ENCODE measurements at regions not wholly inside any gene's neighbourhood (a gene's known extent, or its start where the extent isn't known, plus 50 kb on each side); places are given as distances from the start of the nearest gene placed in this dataset.

GRCh38 chr18:40032076-40032475 is 1923.0 kb upstream of the PIK3C3 start:
- in situ Hi-C loops (cut with HindIII; ENCODE audit: low sequenced_read_pairs): no loop called here
- DNase-seq (ENCODE audit: low spot score): no peak

GRCh38 chr18:40031435-40031834 is 1923.6 kb upstream of the PIK3C3 start:
- DNase-seq (ENCODE audit: low spot score): no peak
- in situ Hi-C loops (cut with HindIII; ENCODE audit: low sequenced_read_pairs): no loop called here

GRCh38 chr18:40019797-40020392 is 1935.1 kb upstream of the PIK3C3 start:
- peak; percentile 49 for DNase-seq (ENCODE audit: low spot score)
- in situ Hi-C loops (cut with HindIII; ENCODE audit: low sequenced_read_pairs): no loop called here

GRCh38 chr18:40018266-40018665 is 1936.8 kb upstream of the PIK3C3 start:
- in situ Hi-C loops (cut with HindIII; ENCODE audit: low sequenced_read_pairs): no loop called here
- no peak for DNase-seq (ENCODE audit: low spot score)

- in situ Hi-C loops (cut with HindIII; ENCODE audit: low sequenced_read_pairs): no loop called here
- DNase-seq (ENCODE audit: low spot score): no peak
Observed at GRCh38 chr18:40017021-40017420, 1938.0 kb upstream of the PIK3C3 start.

- DNase-seq (ENCODE audit: low spot score): no peak
- in situ Hi-C loops (cut with HindIII; ENCODE audit: low sequenced_read_pairs): no loop called here
Observed at GRCh38 chr18:40016405-40016804, 1938.6 kb upstream of the PIK3C3 start.

GRCh38 chr18:40013001-40013609 is 1941.9 kb upstream of the PIK3C3 start:
- in situ Hi-C loops (cut with HindIII; ENCODE audit: low sequenced_read_pairs): no loop called here
- no peak for DNase-seq (ENCODE audit: low spot score)

- DNase-seq (ENCODE audit: low spot score): no peak
- in situ Hi-C loops (cut with HindIII; ENCODE audit: low sequenced_read_pairs): no loop called here
Observed at GRCh38 chr18:40011201-40011600, 1943.8 kb upstream of the PIK3C3 start.

- peak; percentile 34 for DNase-seq (ENCODE audit: low spot score)
- in situ Hi-C loops (cut with HindIII; ENCODE audit: low sequenced_read_pairs): no loop called here
Observed at GRCh38 chr18:40006634-40007033, 1948.4 kb upstream of the PIK3C3 start.

GRCh38 chr18:40004246-40004645 is 1950.8 kb upstream of the PIK3C3 start:
- peak; percentile 82 for DNase-seq (ENCODE audit: low spot score)
- in situ Hi-C loops (cut with HindIII; ENCODE audit: low sequenced_read_pairs): no loop called here

- in situ Hi-C loops (cut with HindIII; ENCODE audit: low sequenced_read_pairs): no loop called here
- DNase-seq (ENCODE audit: low spot score): no peak
Observed at GRCh38 chr18:39998317-39998716, 1956.7 kb upstream of the PIK3C3 start.

GRCh38 chr18:39994498-39994897 is 1960.5 kb upstream of the PIK3C3 start:
- in situ Hi-C loops (cut with HindIII; ENCODE audit: low sequenced_read_pairs): no loop called here
- DNase-seq (ENCODE audit: low spot score): no peak

GRCh38 chr18:39991696-39992265 is 1963.3 kb upstream of the PIK3C3 start:
- in situ Hi-C loops (cut with HindIII; ENCODE audit: low sequenced_read_pairs): no loop called here

GRCh38 chr18:39990540-39990939 is 1964.5 kb upstream of the PIK3C3 start:
- in situ Hi-C loops (cut with HindIII; ENCODE audit: low sequenced_read_pairs): no loop called here
- DNase-seq (ENCODE audit: low spot score): no peak

More at GRCh38 chr18:39991696-39992265, 1963.3 kb upstream of the PIK3C3 start:
- DNase-seq (ENCODE audit: low spot score): peak; percentile 49

GRCh38 chr18:39976771-39977170 is 1978.3 kb upstream of the PIK3C3 start:
- in situ Hi-C loops (cut with HindIII; ENCODE audit: low sequenced_read_pairs): no loop called here

GRCh38 chr18:39972521-39972920 is 1982.5 kb upstream of the PIK3C3 start:
- in situ Hi-C loops (cut with HindIII; ENCODE audit: low sequenced_read_pairs): no loop called here
- no peak for DNase-seq (ENCODE audit: low spot score)

More at GRCh38 chr18:39976771-39977170, 1978.3 kb upstream of the PIK3C3 start:
- DNase-seq (ENCODE audit: low spot score): no peak

GRCh38 chr18:39969803-39970494 is 1985.1 kb upstream of the PIK3C3 start:
- DNase-seq (ENCODE audit: low spot score): no peak
- in situ Hi-C loops (cut with HindIII; ENCODE audit: low sequenced_read_pairs): no loop called here

- in situ Hi-C loops (cut with HindIII; ENCODE audit: low sequenced_read_pairs): no loop called here
- DNase-seq (ENCODE audit: low spot score): peak; percentile 63
Observed at GRCh38 chr18:39966275-39966674, 1988.8 kb upstream of the PIK3C3 start.

- in situ Hi-C loops (cut with HindIII; ENCODE audit: low sequenced_read_pairs): no loop called here
- no peak for DNase-seq (ENCODE audit: low spot score)
Observed at GRCh38 chr18:39962546-39962945, 1992.5 kb upstream of the PIK3C3 start.

- no peak for DNase-seq (ENCODE audit: low spot score)
- in situ Hi-C loops (cut with HindIII; ENCODE audit: low sequenced_read_pairs): no loop called here
Observed at GRCh38 chr18:39960550-39960949, 1994.5 kb upstream of the PIK3C3 start.

All from G401 (cell line).